MM.1S (cell line): ENCODE measurements at regions not wholly inside any gene's neighbourhood (a gene's known extent, or its start where the extent isn't known, plus 50 kb on each side); places are given as distances from the start of the nearest gene placed in this dataset.

Source experiments
- DNase-seq: peaks from one replicate; pipeline ENCODE4 v3.0.0-alpha.2; 2015
- H2AFZ ChIP-seq: fragments of 300-600 bp; sonication (generic); 2 replicates; pipeline ENCODE4 v1.6.0; 2016; ENCODE audit warnings: antibody characterized with exemption, low read length
- H3F3A ChIP-seq: fragments of 300-600 bp; sonication (generic); 2 replicates; pipeline ENCODE4 v1.6.1; 2016; ENCODE audit warnings: mild to moderate bottlenecking, antibody characterized with exemption, low read length, moderate library complexity, mixed read lengths; ENCODE audit not compliant: insufficient read depth
- H3K27ac ChIP-seq: fragments of 300-600 bp; sonication (generic); 2 replicates; pipeline ENCODE4 v1.5.1; 2016; ENCODE audit warnings: mild to moderate bottlenecking, low read length
- H3K27me3 ChIP-seq: fragments of 300-600 bp; sonication (generic); replicated peaks from 2 replicates; pipeline ENCODE4 v1.6.0; 2016; ENCODE audit warnings: low read length; ENCODE audit not compliant: insufficient read depth
- H3K36me3 ChIP-seq: fragments of 300-600 bp; sonication (generic); replicated peaks from 2 replicates; pipeline ENCODE4 v1.6.1; 2016; ENCODE audit warnings: mild to moderate bottlenecking, low read length, mixed read lengths; ENCODE audit not compliant: insufficient read depth
- H3K4me1 ChIP-seq: fragments of 300-600 bp; sonication (generic); 2 replicates; pipeline ENCODE4 v1.6.1; 2016; ENCODE audit warnings: low read length, mixed read lengths
- H3K4me2 ChIP-seq: fragments of 300-600 bp; sonication (generic); 2 replicates; pipeline ENCODE4 v1.6.0; 2016; ENCODE audit warnings: low read depth, low read length
- H3K4me3 ChIP-seq: fragments of 300-600 bp; sonication (generic); 2 replicates; pipeline ENCODE4 v1.5.1; 2016; ENCODE audit warnings: low read length, mixed read lengths
- H3K79me2 ChIP-seq: fragments of 300-600 bp; sonication (generic); 2 replicates; pipeline ENCODE4 v1.6.1; 2016; ENCODE audit warnings: mixed run types, low read length, mixed read lengths
- H3K9ac ChIP-seq: fragments of 300-600 bp; sonication (generic); 2 replicates; pipeline ENCODE4 v1.6.1; 2016; ENCODE audit warnings: low read length, mixed read lengths
- H3K9me2 ChIP-seq: fragments of 300-600 bp; sonication (generic); replicated peaks from 2 replicates; pipeline ENCODE4 v1.6.1; 2016; ENCODE audit warnings: mild to moderate bottlenecking, low read length, mixed read lengths; ENCODE audit not compliant: insufficient read depth
- H3K9me3 ChIP-seq: fragments of 300-600 bp; sonication (generic); replicated peaks from 2 replicates; pipeline ENCODE4 v1.6.1; 2016; ENCODE audit warnings: mild to moderate bottlenecking, low read length, mixed read lengths; ENCODE audit not compliant: insufficient read depth
- H4K20me1 ChIP-seq: fragments of 300-600 bp; sonication (generic); 2 replicates; pipeline ENCODE4 v1.6.1; 2016; ENCODE audit warnings: mild to moderate bottlenecking, low read length, moderate library complexity, mixed read lengths; ENCODE audit not compliant: insufficient read depth
- EZH2 ChIP-seq: fragments of 300-600 bp; sonication (generic); optimal IDR thresholded peaks from 2 replicates; pipeline ENCODE3; 2017; ENCODE audit warnings: low read depth, mild to moderate bottlenecking, antibody characterized with exemption, low read length, mixed read lengths
- EZH2phosphoT487 ChIP-seq: fragments of 300-600 bp; sonication (generic); IDR thresholded peaks from 2 replicates; pipeline ENCODE4 v1.6.1; 2018; ENCODE audit warnings: antibody characterized with exemption, low read length
- TF ChIP-seq, protein P1 (sequence below): fragments of 300-600 bp; sonication (generic); IDR thresholded peaks from 2 replicates; pipeline ENCODE4 v1.5.1; 2016; ENCODE audit warnings: antibody characterized with exemption, low read length, mixed read lengths

DNA sequence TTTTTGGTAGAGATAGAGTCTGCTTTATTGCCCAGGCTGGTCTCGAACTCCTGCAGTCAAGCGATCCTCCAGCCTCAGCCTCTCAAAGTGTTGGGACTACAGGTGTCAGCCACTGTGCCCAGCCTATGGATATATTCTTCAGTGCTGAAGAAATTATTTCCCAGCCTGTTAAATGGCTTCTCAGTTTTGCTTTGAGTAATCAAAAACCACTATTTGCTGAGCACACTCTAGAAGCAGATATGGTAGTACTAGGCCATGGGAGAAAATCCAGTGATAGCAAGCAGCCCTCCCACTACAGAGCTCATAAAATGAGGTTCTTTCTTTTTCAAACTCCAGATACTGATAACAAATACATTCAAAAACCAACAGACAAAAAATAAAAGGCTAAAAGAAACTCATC is 80.6 kb upstream of the CLDN10 start:
- H2AFZ ChIP-seq, result no peak overlapping the region
- H3K27me3 ChIP-seq, result no peaks in the 10 kb centered on the region
- H3F3A ChIP-seq, result peaks cover 21% of the 10 kb centered on the region; the same call in 1 of the 2 replicates
- H3K4me2 ChIP-seq, result no peak overlapping the region
- no peak overlapping the region for H3K9ac ChIP-seq
- no peak overlapping the region for H3K27ac ChIP-seq
- H3K4me3 ChIP-seq, result no peak overlapping the region
- H3K79me2 ChIP-seq, result no peaks in the 10 kb centered on the region
- H3K9me2 ChIP-seq, result no peaks in the 10 kb centered on the region
- no peaks in the 10 kb centered on the region for H3K36me3 ChIP-seq
- DNase-seq, result no peak
- TF ChIP-seq, protein P1, sequence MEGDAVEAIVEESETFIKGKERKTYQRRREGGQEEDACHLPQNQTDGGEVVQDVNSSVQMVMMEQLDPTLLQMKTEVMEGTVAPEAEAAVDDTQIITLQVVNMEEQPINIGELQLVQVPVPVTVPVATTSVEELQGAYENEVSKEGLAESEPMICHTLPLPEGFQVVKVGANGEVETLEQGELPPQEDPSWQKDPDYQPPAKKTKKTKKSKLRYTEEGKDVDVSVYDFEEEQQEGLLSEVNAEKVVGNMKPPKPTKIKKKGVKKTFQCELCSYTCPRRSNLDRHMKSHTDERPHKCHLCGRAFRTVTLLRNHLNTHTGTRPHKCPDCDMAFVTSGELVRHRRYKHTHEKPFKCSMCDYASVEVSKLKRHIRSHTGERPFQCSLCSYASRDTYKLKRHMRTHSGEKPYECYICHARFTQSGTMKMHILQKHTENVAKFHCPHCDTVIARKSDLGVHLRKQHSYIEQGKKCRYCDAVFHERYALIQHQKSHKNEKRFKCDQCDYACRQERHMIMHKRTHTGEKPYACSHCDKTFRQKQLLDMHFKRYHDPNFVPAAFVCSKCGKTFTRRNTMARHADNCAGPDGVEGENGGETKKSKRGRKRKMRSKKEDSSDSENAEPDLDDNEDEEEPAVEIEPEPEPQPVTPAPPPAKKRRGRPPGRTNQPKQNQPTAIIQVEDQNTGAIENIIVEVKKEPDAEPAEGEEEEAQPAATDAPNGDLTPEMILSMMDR, result no peak
- TF ChIP-seq EZH2phosphoT487, result no peak
- no peak for TF ChIP-seq EZH2
- H3K4me1 ChIP-seq, result peaks cover 25% of the 10 kb centered on the region
- no peaks in the 10 kb centered on the region for H3K9me3 ChIP-seq
- H4K20me1 ChIP-seq, result no peaks in the 10 kb centered on the region

DNA sequence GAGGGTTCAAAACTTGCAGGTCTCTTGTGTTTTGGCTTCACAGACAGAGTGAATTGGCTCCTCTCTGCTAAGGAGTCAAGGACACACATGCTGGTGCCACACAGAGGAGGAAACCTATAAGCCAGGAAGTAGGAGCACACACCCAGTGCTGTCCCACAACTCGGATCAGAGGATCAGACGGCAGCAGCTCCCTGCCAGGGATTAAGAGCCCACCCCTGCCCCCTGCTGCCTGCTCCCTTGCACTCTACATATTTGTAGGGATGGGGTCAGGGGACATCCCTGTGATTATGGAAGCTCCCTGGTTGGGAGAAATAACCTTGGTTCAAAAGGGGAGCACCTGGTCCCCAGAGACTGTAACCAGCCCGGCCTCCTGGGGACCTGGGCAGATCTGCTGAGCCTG is 77.5 kb upstream of the CLDN10 start:
- no peaks in the 10 kb centered on the region for H3K27me3 ChIP-seq
- no peak overlapping the region for H3K4me3 ChIP-seq
- no peak overlapping the region for H3K9ac ChIP-seq
- H2AFZ ChIP-seq, result no peak overlapping the region
- H3K27ac ChIP-seq, result no peak overlapping the region
- no peaks in the 10 kb centered on the region for H4K20me1 ChIP-seq
- no peak for DNase-seq
- TF ChIP-seq, protein P1, result no peak
- no peak for TF ChIP-seq EZH2phosphoT487
- TF ChIP-seq EZH2, result no peak
- no peaks in the 10 kb centered on the region for H3K79me2 ChIP-seq
- H3K4me1 ChIP-seq, result no peaks in the 10 kb centered on the region
- H3K4me2 ChIP-seq, result no peak overlapping the region
- 0 out of 2 replicates have a peak, but pooled peaks cover 4% of the 10 kb centered on the region for H3F3A ChIP-seq
- H3K36me3 ChIP-seq, result no peaks in the 10 kb centered on the region
- H3K9me2 ChIP-seq, result no peaks in the 10 kb centered on the region
- no peaks in the 10 kb centered on the region for H3K9me3 ChIP-seq

- H3F3A ChIP-seq, result 0 out of 2 replicates have a peak, but pooled peaks cover 4% of the 10 kb centered on the region
- no peak for TF ChIP-seq EZH2phosphoT487
- TF ChIP-seq, protein P1, result no peak
- no peak for TF ChIP-seq EZH2
- H2AFZ ChIP-seq, result no peak overlapping the region
These were observed 75.3 kb upstream of the CLDN10 start for GRCh38 chr13:95477187-95477586.

More at GRCh38 chr13:95477187-95477586, 75.3 kb upstream of the CLDN10 start:
- no peak overlapping the region for H3K4me2 ChIP-seq
- no peaks in the 10 kb centered on the region for H3K9me2 ChIP-seq
- H4K20me1 ChIP-seq, result no peaks in the 10 kb centered on the region
- no peaks in the 10 kb centered on the region for H3K4me1 ChIP-seq
- H3K36me3 ChIP-seq, result no peaks in the 10 kb centered on the region
- H3K9ac ChIP-seq, result no peak overlapping the region
- H3K4me3 ChIP-seq, result no peak overlapping the region
- no peak overlapping the region for H3K27ac ChIP-seq
- H3K79me2 ChIP-seq, result no peaks in the 10 kb centered on the region
- no peak for DNase-seq
- no peaks in the 10 kb centered on the region for H3K9me3 ChIP-seq
- no peaks in the 10 kb centered on the region for H3K27me3 ChIP-seq
